ENCODE measurements at regions not wholly inside any gene's neighbourhood (a gene's known extent, or its start where the extent isn't known, plus 50 kb on each side); places are given as distances from the start of the nearest gene placed in this dataset.

GRCh38 chr17:79463421-79464317 is 147.2 kb downstream of the RBFOX3 start:
- intact Hi-C loops (cut with DNase I) = no loop called here
- no peak for DNase-seq (ENCODE audit: missing footprints)
- ATAC-seq = no peak

- intact Hi-C loops (cut with DNase I) = no loop called here
- ATAC-seq = no peak
Observed at GRCh38 chr17:79461041-79461440, 149.8 kb downstream of the RBFOX3 start.

GRCh38 chr17:79459846-79460245 is 151.0 kb downstream of the RBFOX3 start:
- ATAC-seq (no peak), DNase-seq (ENCODE audit: missing footprints) (no peak)
- intact Hi-C loops (cut with DNase I) = no loop called here

More at GRCh38 chr17:79461041-79461440, 149.8 kb downstream of the RBFOX3 start:
- DNase-seq (ENCODE audit: missing footprints) = no peak

GRCh38 chr17:79459003-79459655 is 151.7 kb downstream of the RBFOX3 start:
- DNase-seq (ENCODE audit: missing footprints) = no peak
- no peak for ATAC-seq
- intact Hi-C loops (cut with DNase I) = no loop called here

- intact Hi-C loops (cut with DNase I) = no loop called here
- DNase-seq (ENCODE audit: missing footprints) (no peak), ATAC-seq (no peak)
Observed at GRCh38 chr17:79458356-79458755, 152.5 kb downstream of the RBFOX3 start.

GRCh38 chr17:79457889-79458288 is 153.0 kb downstream of the RBFOX3 start:
- intact Hi-C loops (cut with DNase I) = no loop called here
- ATAC-seq (no peak), DNase-seq (ENCODE audit: missing footprints) (no peak)

- intact Hi-C loops (cut with DNase I) = no loop called here
- no peak for ATAC-seq
Observed at GRCh38 chr17:79457376-79457775, 153.5 kb downstream of the RBFOX3 start.

GRCh38 chr17:79455636-79456035 is 155.2 kb downstream of the RBFOX3 start:
- DNase-seq (ENCODE audit: missing footprints) (no peak), ATAC-seq (no peak)
- intact Hi-C loops (cut with DNase I) = no loop called here

More at GRCh38 chr17:79457376-79457775, 153.5 kb downstream of the RBFOX3 start:
- DNase-seq (ENCODE audit: missing footprints) = peak; percentile 33

GRCh38 chr17:79454826-79455225 is 156.0 kb downstream of the RBFOX3 start:
- DNase-seq (ENCODE audit: missing footprints) = no peak
- intact Hi-C loops (cut with DNase I) = no loop called here
- no peak for ATAC-seq

- no peak for DNase-seq (ENCODE audit: missing footprints)
Observed at GRCh38 chr17:79453481-79453880, 157.4 kb downstream of the RBFOX3 start.

GRCh38 chr17:79452706-79453105 is 158.1 kb downstream of the RBFOX3 start:
- intact Hi-C loops (cut with DNase I) = no loop called here
- ATAC-seq = no peak
- DNase-seq (ENCODE audit: missing footprints) = peak; percentile 43

More at GRCh38 chr17:79453481-79453880, 157.4 kb downstream of the RBFOX3 start:
- intact Hi-C loops (cut with DNase I) = no loop called here
- ATAC-seq = no peak

GRCh38 chr17:79451167-79451566 is 159.7 kb downstream of the RBFOX3 start:
- ATAC-seq (no peak), DNase-seq (ENCODE audit: missing footprints) (no peak)
- intact Hi-C loops (cut with DNase I) = no loop called here

- peak; percentile 34 for DNase-seq (ENCODE audit: missing footprints)
- no peak for ATAC-seq
- intact Hi-C loops (cut with DNase I) = no loop called here
Observed at GRCh38 chr17:79446399-79447009, 164.3 kb downstream of the RBFOX3 start.

- peak; percentile 6 for DNase-seq (ENCODE audit: missing footprints)
- intact Hi-C loops (cut with DNase I) = no loop called here
- ATAC-seq = no peak
Observed at GRCh38 chr17:79444198-79444597, 166.7 kb downstream of the RBFOX3 start.

- intact Hi-C loops (cut with DNase I) = no loop called here
- DNase-seq (ENCODE audit: missing footprints) (peak; percentile 4), ATAC-seq (no peak)
Observed at GRCh38 chr17:79443026-79443425, 167.8 kb downstream of the RBFOX3 start.

- DNase-seq (ENCODE audit: missing footprints) = peak; percentile 57
- ATAC-seq = no peak
- intact Hi-C loops (cut with DNase I) = no loop called here
Observed at GRCh38 chr17:79441356-79442160, 169.3 kb downstream of the RBFOX3 start.

GRCh38 chr17:79440251-79440650 is 170.6 kb downstream of the RBFOX3 start:
- intact Hi-C loops (cut with DNase I) = no loop called here
- ATAC-seq (no peak), DNase-seq (ENCODE audit: missing footprints) (peak; percentile 22)

GRCh38 chr17:79439493-79439892 is 171.4 kb downstream of the RBFOX3 start:
- no peak for ATAC-seq
- intact Hi-C loops (cut with DNase I) = no loop called here
- DNase-seq (ENCODE audit: missing footprints) = peak; percentile 49
